Tibial nerve (tissue), 4 donors: ENCODE measurements at regions not wholly inside any gene's neighbourhood (a gene's known extent, or its start where the extent isn't known, plus 50 kb on each side); places are given as distances from the start of the nearest gene placed in this dataset.

Source experiments
- DNase-seq, 2 donors: peaks; one replicate each; pipeline ENCODE4 v3.0.0-alpha.2; 2019; ENCODE audit warnings: low spot score in 2 of 2
- H3K27ac ChIP-seq, 4 donors: fragments of 200-600 bp; sonication (generic) in 3 of 4; one replicate each; pipeline ENCODE4 v1.5.1; 2017 to 2019; ENCODE audit warnings: mild to moderate bottlenecking in 1 of 4
- H3K27me3 ChIP-seq, 2 donors: fragments of 200-600 bp; sonication (generic) in 1 of 2; one replicate each; pipeline versions ENCODE4 v1.5.1 to v1.6.0; 2017 to 2019
- H3K36me3 ChIP-seq, 3 donors: fragments of 200-600 bp; sonication (generic); one replicate each; pipeline ENCODE4 v1.5.1; 2018 to 2019
- H3K4me1 ChIP-seq, 4 donors: fragments of 200-600 bp; sonication (generic) in 3 of 4; one replicate each; pipeline ENCODE4 v1.5.1; 2017 to 2019
- H3K4me3 ChIP-seq, 4 donors: fragments of 200-600 bp; sonication (generic) in 3 of 4; one replicate each; pipeline ENCODE4 v1.5.1; 2017 to 2019; ENCODE audit warnings: mild to moderate bottlenecking in 1 of 4, moderate library complexity in 1 of 4
- H3K9me3 ChIP-seq, 4 donors: fragments of 200-600 bp; sonication (generic) in 3 of 4; one replicate each; pipeline ENCODE4 v1.5.1; 2017 to 2019
- EP300 ChIP-seq, 2 donors: sonication (generic); formaldehyde crosslinking; IDR thresholded peaks; one replicate each; pipeline ENCODE4 v1.6.1; 2017; ENCODE audit warnings: antibody characterized with exemption in 2 of 2, mild to moderate bottlenecking in 1 of 2
- POLR2A ChIP-seq, 2 donors: fragments of 450-650 bp; IDR thresholded peaks; one replicate each; pipeline ENCODE4 v1.6.1; 2017; ENCODE audit warnings: antibody characterized with exemption in 2 of 2, mild to moderate bottlenecking in 2 of 2, moderate library complexity in 2 of 2
- WGBS, 2 donors: methylation state at CpG; one replicate each; pipeline ENCODE4 v1.1.5; 2018; 5-methylcytosine and 5-hydroxymethylcytosine counted together
- TF ChIP-seq, protein P1 (sequence below), 5 experiments: fragments of 200-600 bp in 3 of 5; fragments of 450-650 bp in 2 of 5; sonication (generic) in 3 of 5; IDR thresholded peaks; one replicate each; pipeline ENCODE4 v1.5.1; 2016 to 2019; ENCODE audit warnings: antibody characterized with exemption in 5 of 5, mild to moderate bottlenecking in 3 of 5, moderate library complexity in 2 of 5

DNA sequence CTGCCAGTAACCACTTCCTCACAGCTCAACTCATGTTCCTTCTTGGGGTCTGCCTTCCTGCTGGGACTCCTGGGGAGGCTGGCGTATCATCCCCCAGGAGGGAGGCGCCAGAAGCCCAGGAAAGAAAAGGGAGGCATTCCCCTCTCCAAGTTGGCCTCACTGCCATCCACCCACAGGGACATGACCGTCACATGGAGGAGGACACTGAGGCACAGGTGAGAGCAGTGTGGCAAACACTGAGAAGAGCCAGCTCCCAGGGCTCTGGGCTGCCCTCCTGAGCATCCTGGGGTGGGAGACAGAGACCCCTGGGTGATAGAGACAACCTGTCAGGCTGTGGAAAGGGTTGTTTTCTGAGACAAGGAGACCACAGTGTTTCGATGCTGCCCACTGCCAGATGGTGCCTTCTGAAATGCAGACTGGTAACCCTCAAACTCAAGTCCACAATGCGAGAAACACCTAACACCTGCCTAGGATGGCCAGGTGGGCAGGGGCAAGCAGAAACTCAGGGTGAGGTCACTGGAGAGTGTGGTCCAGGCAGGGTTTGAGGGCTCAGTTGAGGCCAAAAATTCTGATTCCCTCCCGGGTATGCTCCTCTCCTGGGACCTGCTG is 1722.1 kb downstream of the TP53TG3F start:
- H3K4me1 ChIP-seq: no peaks in the 10 kb centered on the region
- no peaks in the 10 kb centered on the region for H3K27me3 ChIP-seq
- H3K27ac ChIP-seq: no peak overlapping the region
- H3K9me3 ChIP-seq: peaks cover 0 to 26% (median 0%) of the 10 kb centered on the region in 4 donors
- TF ChIP-seq POLR2A (IDR thresholded peaks at IDR 0.05): no peak
- TF ChIP-seq EP300 (IDR thresholded peaks at IDR 0.05): no peak
- TF ChIP-seq, protein P1, sequence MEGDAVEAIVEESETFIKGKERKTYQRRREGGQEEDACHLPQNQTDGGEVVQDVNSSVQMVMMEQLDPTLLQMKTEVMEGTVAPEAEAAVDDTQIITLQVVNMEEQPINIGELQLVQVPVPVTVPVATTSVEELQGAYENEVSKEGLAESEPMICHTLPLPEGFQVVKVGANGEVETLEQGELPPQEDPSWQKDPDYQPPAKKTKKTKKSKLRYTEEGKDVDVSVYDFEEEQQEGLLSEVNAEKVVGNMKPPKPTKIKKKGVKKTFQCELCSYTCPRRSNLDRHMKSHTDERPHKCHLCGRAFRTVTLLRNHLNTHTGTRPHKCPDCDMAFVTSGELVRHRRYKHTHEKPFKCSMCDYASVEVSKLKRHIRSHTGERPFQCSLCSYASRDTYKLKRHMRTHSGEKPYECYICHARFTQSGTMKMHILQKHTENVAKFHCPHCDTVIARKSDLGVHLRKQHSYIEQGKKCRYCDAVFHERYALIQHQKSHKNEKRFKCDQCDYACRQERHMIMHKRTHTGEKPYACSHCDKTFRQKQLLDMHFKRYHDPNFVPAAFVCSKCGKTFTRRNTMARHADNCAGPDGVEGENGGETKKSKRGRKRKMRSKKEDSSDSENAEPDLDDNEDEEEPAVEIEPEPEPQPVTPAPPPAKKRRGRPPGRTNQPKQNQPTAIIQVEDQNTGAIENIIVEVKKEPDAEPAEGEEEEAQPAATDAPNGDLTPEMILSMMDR (IDR thresholded peaks at IDR 0.05): no peak
- no peak overlapping the region for H3K4me3 ChIP-seq
- no peaks in the 10 kb centered on the region for H3K36me3 ChIP-seq
- WGBS, 2 donors: 71 to 78% methylated on average over 5 of the region's 6 CpGs
- no peak for DNase-seq

DNA sequence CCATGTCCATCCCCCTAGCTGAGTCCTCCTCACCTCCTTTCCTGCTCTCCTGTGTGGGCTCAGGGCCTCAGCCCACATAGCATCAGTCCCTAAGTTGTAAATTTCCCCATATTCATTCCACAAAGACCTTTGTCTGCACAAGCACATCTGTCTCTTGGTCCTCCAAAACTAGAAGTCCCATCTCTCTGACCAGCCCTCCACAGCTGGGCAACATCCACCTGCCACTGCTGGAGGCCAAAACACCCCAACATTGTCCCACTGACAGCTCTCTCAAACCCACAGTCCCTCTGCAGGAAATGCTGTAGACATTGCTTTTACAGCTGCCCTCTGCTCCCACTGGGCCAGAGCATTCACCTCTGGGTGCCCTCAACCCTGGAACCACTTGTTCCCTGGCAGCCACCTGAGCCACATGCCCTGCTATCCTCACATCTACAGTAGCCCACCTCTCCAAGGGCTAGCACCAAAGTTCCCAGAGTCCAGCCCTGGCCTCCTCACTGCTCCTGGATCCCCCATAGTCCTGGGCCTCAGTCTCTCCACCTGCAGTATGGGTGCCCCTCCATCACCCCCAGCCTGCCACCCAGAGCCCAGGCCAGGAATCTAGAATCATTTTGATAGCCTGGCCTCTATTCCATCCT is 1722.7 kb downstream of the TP53TG3F start:
- Histone ChIP-seq H3K27ac (no peak overlapping the region), H3K36me3 (no peaks in the 10 kb centered on the region), H3K9me3 (peaks cover 0 to 25% (median 0%) of the 10 kb centered on the region in 4 donors), H3K4me3 (no peak overlapping the region), H3K27me3 (no peaks in the 10 kb centered on the region), H3K4me1 (no peaks in the 10 kb centered on the region)
- no peak for TF ChIP-seq POLR2A (IDR thresholded peaks at IDR 0.05)
- no peak for TF ChIP-seq EP300 (IDR thresholded peaks at IDR 0.05)
- TF ChIP-seq, protein P1 (IDR thresholded peaks at IDR 0.05): no peak
- DNase-seq: no peak

DNA sequence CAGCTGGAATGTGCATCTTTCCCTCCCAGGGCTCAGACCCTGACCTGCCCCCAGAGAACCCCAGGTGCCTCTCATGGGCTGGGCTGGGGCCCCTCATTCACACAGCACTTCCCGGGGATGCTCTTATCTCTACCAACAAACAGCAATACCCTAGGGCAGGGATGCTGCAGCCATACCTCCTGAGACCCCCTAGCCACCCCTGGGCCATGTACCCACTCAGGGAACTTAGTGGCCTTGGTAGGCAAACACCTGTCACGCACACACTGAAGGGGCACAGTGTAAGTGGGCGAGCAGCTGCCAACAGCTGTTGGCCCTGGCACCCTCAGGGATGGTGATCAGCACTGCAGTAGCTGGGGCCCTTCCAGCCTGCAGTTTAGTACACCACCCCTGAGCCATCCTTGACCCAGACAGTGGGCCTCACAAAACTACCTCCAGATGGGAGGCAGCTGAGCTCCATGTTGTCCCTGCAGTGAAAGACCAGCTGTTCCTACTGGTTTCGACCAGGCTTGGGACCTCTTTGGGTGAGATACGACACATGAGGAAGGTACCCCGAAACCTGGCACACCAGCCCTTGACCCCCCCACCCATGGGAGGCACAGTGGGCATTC is 1723.6 kb downstream of the TP53TG3F start:
- no peaks in the 10 kb centered on the region for H3K36me3 ChIP-seq
- no peaks in the 10 kb centered on the region for H3K4me1 ChIP-seq
- no peaks in the 10 kb centered on the region for H3K27me3 ChIP-seq
- WGBS, 2 donors: 74 to 77% methylated on average over 5 of the region's 6 CpGs
- no peak for DNase-seq
- no peak overlapping the region for H3K4me3 ChIP-seq
- no peak overlapping the region for H3K27ac ChIP-seq
- TF ChIP-seq, protein P1 (IDR thresholded peaks at IDR 0.05): no peak
- peaks cover 0 to 34% (median 0%) of the 10 kb centered on the region in 4 donors for H3K9me3 ChIP-seq

DNA sequence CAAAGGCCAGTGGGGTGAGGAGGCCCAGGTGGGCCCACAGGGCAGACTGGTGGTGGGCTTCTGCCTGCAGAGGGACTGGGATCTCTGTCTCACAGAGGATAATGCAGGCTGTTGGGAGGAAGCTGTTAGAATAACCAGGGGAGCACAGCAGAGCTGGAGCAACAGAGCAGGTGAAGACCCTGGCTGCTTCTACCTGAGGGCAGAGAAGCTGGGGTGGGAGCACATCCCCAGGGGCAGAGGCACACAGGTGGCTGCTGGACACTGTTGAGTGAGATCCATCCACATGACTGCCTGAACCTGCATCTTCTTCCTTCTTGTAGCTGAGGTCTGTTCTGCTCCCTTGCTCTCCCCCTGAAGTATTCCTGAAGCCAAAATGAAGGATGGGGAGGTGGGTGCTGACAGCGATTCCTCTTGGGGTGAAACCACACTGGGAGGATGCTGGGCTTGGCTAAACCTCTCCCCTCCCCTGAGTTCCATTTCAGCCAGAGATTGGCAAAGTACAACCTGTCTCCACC is 1725.0 kb downstream of the TP53TG3F start:
- Histone ChIP-seq H3K9me3 (peaks cover 0 to 41% (median 0%) of the 10 kb centered on the region in 4 donors), H3K27me3 (no peaks in the 10 kb centered on the region), H3K4me3 (no peak overlapping the region), H3K27ac (no peak overlapping the region), H3K36me3 (no peaks in the 10 kb centered on the region), H3K4me1 (no peaks in the 10 kb centered on the region)
- TF ChIP-seq, protein P1 (IDR thresholded peaks at IDR 0.05): no peak
- TF ChIP-seq EP300 (IDR thresholded peaks at IDR 0.05): no peak
- TF ChIP-seq POLR2A (IDR thresholded peaks at IDR 0.05): no peak
- 63 to 67% methylated on average over 1 of the region's 1 CpG for WGBS, 2 donors
- no peak for DNase-seq
